OCI-LY1 (cell line): ENCODE measurements at regions not wholly inside any gene's neighbourhood (a gene's known extent, or its start where the extent isn't known, plus 50 kb on each side); places are given as distances from the start of the nearest gene placed in this dataset.

Experiments
- H2AFZ ChIP-seq: fragments of 200-600 bp; sonication (generic), shearing (Covaris generic); 2 replicates; pipeline ENCODE4 v1.6.0; 2014; ENCODE audit warnings: antibody characterized with exemption, mild to moderate bottlenecking, low read length
- H3F3A ChIP-seq: fragments of 200-600 bp; sonication (generic), shearing (Covaris generic); 2 replicates; pipeline ENCODE4 v1.6.0; 2014; ENCODE audit warnings: mild to moderate bottlenecking, antibody characterized with exemption, low read length, moderate library complexity; ENCODE audit not compliant: insufficient read depth
- H3K27ac ChIP-seq: fragments of 200-600 bp; sonication (generic); 2 replicates; pipeline ENCODE4 v1.5.1; 2014; ENCODE audit warnings: low read length, mixed run types, mild to moderate bottlenecking, low read depth; ENCODE audit not compliant: poor library complexity, severe bottlenecking
- H3K27me3 ChIP-seq: fragments of 200-600 bp; sonication (generic); 2 replicates; pipeline ENCODE4 v1.6.0; 2014; ENCODE audit warnings: antibody characterized with exemption, mild to moderate bottlenecking, low read length, moderate library complexity; ENCODE audit not compliant: insufficient read depth
- H3K36me3 ChIP-seq: fragments of 200-600 bp; sonication (generic); 2 replicates; pipeline ENCODE4 v1.6.1; 2014; ENCODE audit warnings: mild to moderate bottlenecking, antibody characterized with exemption, low read length, moderate library complexity, mixed read lengths; ENCODE audit not compliant: insufficient read depth
- H3K4me1 ChIP-seq: fragments of 200-600 bp; sonication (generic); 2 replicates; pipeline ENCODE4 v1.5.1; 2014; ENCODE audit warnings: mild to moderate bottlenecking, low read length, moderate library complexity; ENCODE audit not compliant: insufficient read depth, severe bottlenecking
- H3K4me2 ChIP-seq: fragments of 200-600 bp; sonication (generic), shearing (Covaris generic); 2 replicates; pipeline ENCODE4 v1.6.1; 2014; ENCODE audit warnings: low read length
- H3K4me3 ChIP-seq: fragments of 200-600 bp; sonication (generic); 2 replicates; pipeline ENCODE4 v1.5.1; 2014; ENCODE audit warnings: low read length, low read depth, mild to moderate bottlenecking, mixed read lengths; ENCODE audit not compliant: poor library complexity, severe bottlenecking
- H3K79me2 ChIP-seq: fragments of 200-600 bp; shearing (Covaris generic); 2 replicates; pipeline ENCODE4 v1.6.1; 2016; ENCODE audit warnings: mixed run types, low read length, mixed read lengths; ENCODE audit not compliant: insufficient read depth
- H3K9ac ChIP-seq: fragments of 200-600 bp; sonication (generic), shearing (Covaris generic); 2 replicates; pipeline ENCODE4 v1.6.1; 2014; ENCODE audit warnings: mild to moderate bottlenecking, low read length, mixed read lengths
- H3K9me2 ChIP-seq: fragments of 200-600 bp; sonication (generic), shearing (Covaris generic); 2 replicates; pipeline ENCODE4 v1.6.1; 2014; ENCODE audit warnings: low read depth, mild to moderate bottlenecking, low read length, mixed read lengths
- H3K9me3 ChIP-seq: fragments of 200-600 bp; shearing (Covaris generic); 2 replicates; pipeline ENCODE4 v1.6.1; 2014; ENCODE audit warnings: low read length, mixed read lengths
- H4K20me1 ChIP-seq: fragments of 200-600 bp; sonication (generic), shearing (Covaris generic); 2 replicates; pipeline ENCODE4 v1.6.0; 2016; ENCODE audit warnings: mild to moderate bottlenecking, low read length; ENCODE audit not compliant: insufficient read depth
- CTCF ChIP-seq: fragments of 200-600 bp; sonication (generic), shearing (Covaris generic); IDR thresholded peaks from 2 replicates; pipeline ENCODE4 v1.5.1; 2017; ENCODE audit warnings: mild to moderate bottlenecking, antibody characterized with exemption, low read length, moderate library complexity, mixed read lengths
- EZH2 ChIP-seq: fragments of 200-600 bp; sonication (generic), shearing (Covaris generic); IDR thresholded peaks from 2 replicates; pipeline ENCODE4 v1.8.0; 2017; ENCODE audit warnings: borderline replicate concordance, mixed run types, mild to moderate bottlenecking, antibody characterized with exemption, low read length, moderate library complexity, mixed read lengths

DNA sequence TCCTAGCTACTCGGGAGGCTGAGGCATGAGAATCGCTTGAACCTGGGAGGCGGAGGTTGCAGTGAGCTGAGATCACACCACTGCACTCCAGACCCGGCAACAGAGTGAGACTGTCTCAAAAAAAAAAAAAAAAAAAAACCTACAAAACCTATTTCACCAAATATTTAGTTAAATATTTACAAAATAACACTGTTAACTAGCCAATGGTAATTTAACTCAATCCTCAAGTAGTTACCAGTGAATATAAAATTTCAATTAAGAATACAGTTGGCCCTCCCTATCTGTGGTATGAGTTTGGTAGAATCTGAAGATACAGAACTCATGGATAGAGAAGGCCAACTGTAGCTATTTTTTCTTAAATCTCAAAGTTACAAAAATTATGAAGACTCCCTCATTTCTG is 247.4 kb downstream of the SOX9 start:
- no peaks in the 10 kb centered on the region for H3K9me3 ChIP-seq
- no peak overlapping the region for H3K27ac ChIP-seq
- no peak overlapping the region for H2AFZ ChIP-seq
- no peaks in the 10 kb centered on the region for H3K36me3 ChIP-seq
- no peaks in the 10 kb centered on the region for H3K79me2 ChIP-seq
- H3F3A ChIP-seq = no peaks in the 10 kb centered on the region
- no peaks in the 10 kb centered on the region for H3K9me2 ChIP-seq
- no peak overlapping the region for H3K4me2 ChIP-seq
- no peak overlapping the region for H3K9ac ChIP-seq
- H3K4me3 ChIP-seq = no peak overlapping the region
- H3K4me1 ChIP-seq = no peaks in the 10 kb centered on the region
- H4K20me1 ChIP-seq = no peaks in the 10 kb centered on the region
- no peaks in the 10 kb centered on the region for H3K27me3 ChIP-seq
- TF ChIP-seq CTCF = no peak
- no peak for TF ChIP-seq EZH2

- Histone ChIP-seq H3K4me1 (no peaks in the 10 kb centered on the region), H3K4me2 (no peak overlapping the region), H3K36me3 (no peaks in the 10 kb centered on the region), H3K27me3 (no peaks in the 10 kb centered on the region), H3K79me2 (no peaks in the 10 kb centered on the region), H3K9ac (no peak overlapping the region), H3F3A (no peaks in the 10 kb centered on the region), H3K9me3 (no peaks in the 10 kb centered on the region), H4K20me1 (no peaks in the 10 kb centered on the region), H3K4me3 (no peak overlapping the region), H3K9me2 (no peaks in the 10 kb centered on the region), H2AFZ (no peak overlapping the region), H3K27ac (no peak overlapping the region)
- TF ChIP-seq CTCF (no peak), EZH2 (no peak)
These were observed 248.5 kb downstream of the SOX9 start for GRCh38 chr17:72369366-72369765.

GRCh38 chr17:72370819-72371218 is 250.0 kb downstream of the SOX9 start:
- no peak overlapping the region for H3K9ac ChIP-seq

More at GRCh38 chr17:72370819-72371218, 250.0 kb downstream of the SOX9 start:
- Histone ChIP-seq H3K4me1 (no peaks in the 10 kb centered on the region), H3K9me2 (no peaks in the 10 kb centered on the region), H3K9me3 (no peaks in the 10 kb centered on the region), H3K79me2 (no peaks in the 10 kb centered on the region), H3K4me3 (no peak overlapping the region), H2AFZ (no peak overlapping the region), H3F3A (no peaks in the 10 kb centered on the region), H3K27me3 (no peaks in the 10 kb centered on the region), H3K4me2 (no peak overlapping the region), H4K20me1 (no peaks in the 10 kb centered on the region), H3K27ac (no peak overlapping the region), H3K36me3 (no peaks in the 10 kb centered on the region)
- TF ChIP-seq CTCF (no peak), EZH2 (no peak)
